OCI-LY3 (cell line): ENCODE measurements at regions not wholly inside any gene's neighbourhood (a gene's known extent, or its start where the extent isn't known, plus 50 kb on each side); places are given as distances from the start of the nearest gene placed in this dataset.
"Not testable (repeated sequence)": the region's sequence is repeated elsewhere in the genome, so short reads cannot be mapped to it uniquely, and the experiment has no call there.

Experiments
- EZH2phosphoT487 ChIP-seq: fragments of 200-600 bp; shearing (Covaris generic); IDR thresholded peaks from 2 replicates; pipeline ENCODE4 v1.6.1; 2018; ENCODE audit warnings: antibody characterized with exemption, mixed run types, low read depth
- TF ChIP-seq, protein P1 (sequence below): fragments of 200-600, 300-600 bp; sonication (generic); IDR thresholded peaks from 2 replicates; pipeline ENCODE4 v1.5.1; 2014; ENCODE audit warnings: antibody characterized with exemption, low read length, low read depth

DNA sequence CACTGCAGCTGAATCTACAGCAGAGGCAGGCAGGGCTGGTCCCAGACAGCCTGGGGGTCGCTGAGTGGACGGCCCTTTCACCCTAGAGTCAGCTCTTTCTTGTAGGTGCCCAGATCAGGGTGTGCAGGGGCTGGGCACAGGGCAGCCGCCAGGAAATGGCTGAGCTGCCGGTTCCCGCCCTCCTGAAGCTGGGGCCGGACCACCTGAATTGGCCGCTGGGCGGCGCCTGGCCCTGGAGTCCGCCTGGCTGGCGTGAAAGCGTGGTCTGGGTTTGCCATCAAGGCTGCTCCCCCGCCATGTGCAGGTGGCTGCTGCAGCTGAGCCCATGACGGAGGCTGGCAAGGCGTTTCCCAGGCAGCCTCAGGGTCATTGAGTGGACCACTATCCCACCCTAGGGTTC is 85.7 kb downstream of the POTEM start:
- TF ChIP-seq, protein P1, sequence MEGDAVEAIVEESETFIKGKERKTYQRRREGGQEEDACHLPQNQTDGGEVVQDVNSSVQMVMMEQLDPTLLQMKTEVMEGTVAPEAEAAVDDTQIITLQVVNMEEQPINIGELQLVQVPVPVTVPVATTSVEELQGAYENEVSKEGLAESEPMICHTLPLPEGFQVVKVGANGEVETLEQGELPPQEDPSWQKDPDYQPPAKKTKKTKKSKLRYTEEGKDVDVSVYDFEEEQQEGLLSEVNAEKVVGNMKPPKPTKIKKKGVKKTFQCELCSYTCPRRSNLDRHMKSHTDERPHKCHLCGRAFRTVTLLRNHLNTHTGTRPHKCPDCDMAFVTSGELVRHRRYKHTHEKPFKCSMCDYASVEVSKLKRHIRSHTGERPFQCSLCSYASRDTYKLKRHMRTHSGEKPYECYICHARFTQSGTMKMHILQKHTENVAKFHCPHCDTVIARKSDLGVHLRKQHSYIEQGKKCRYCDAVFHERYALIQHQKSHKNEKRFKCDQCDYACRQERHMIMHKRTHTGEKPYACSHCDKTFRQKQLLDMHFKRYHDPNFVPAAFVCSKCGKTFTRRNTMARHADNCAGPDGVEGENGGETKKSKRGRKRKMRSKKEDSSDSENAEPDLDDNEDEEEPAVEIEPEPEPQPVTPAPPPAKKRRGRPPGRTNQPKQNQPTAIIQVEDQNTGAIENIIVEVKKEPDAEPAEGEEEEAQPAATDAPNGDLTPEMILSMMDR: not testable (repeated sequence)
- not testable (repeated sequence) for TF ChIP-seq EZH2phosphoT487
